Suppressor macrophage treated with lipopolysaccharide for 4 hours (primary cell): ENCODE measurements at regions not wholly inside any gene's neighbourhood (a gene's known extent, or its start where the extent isn't known, plus 50 kb on each side); places are given as distances from the start of the nearest gene placed in this dataset.
A peak's percentile ranks its signal among the peaks of the same experiment; 100 is the strongest.
"Not testable (repeated sequence)": the region's sequence is repeated elsewhere in the genome, so short reads cannot be mapped to it uniquely, and the experiment has no call there.

Source experiments
- DNase-seq: peaks from one replicate; pipeline ENCODE4 v3.0.0-alpha.2; 2020

GRCh38 chr3:66812741-66813140, 185.4 kb upstream of the KBTBD8 start:
- no peak for DNase-seq

DNA sequence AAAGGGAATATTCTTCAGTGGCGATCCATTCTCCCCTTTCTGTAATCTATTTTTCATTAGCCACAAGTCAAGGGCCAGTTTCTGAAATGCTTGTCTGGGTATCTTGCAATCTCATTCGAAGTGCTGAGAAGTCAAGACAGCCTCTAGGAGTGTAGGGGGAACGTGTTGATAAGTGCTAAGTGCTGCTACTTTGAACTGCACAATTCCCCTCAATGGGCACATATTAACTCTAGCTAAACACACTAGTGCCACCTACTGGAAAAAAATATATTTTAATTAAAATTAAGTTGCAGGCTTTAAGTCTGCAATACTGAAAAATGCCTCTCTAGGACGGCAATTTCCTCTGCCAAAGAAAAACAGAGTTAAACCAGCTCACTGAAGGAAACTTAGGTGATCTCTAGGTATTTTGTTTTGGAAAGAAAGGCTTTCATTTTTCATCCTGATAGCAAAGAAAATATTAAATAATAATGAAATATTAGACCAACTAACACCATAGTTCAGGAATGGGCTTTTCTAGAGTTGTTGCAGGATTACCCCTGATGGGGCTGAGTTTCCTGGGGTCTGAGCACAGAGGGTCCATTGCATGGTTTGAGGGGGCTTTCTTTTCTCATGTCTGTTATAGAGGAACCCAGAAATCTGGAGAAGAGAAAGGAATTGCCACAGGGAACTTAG, 181.9 kb upstream of the KBTBD8 start:
- DNase-seq = peak; percentile 74

DNA sequence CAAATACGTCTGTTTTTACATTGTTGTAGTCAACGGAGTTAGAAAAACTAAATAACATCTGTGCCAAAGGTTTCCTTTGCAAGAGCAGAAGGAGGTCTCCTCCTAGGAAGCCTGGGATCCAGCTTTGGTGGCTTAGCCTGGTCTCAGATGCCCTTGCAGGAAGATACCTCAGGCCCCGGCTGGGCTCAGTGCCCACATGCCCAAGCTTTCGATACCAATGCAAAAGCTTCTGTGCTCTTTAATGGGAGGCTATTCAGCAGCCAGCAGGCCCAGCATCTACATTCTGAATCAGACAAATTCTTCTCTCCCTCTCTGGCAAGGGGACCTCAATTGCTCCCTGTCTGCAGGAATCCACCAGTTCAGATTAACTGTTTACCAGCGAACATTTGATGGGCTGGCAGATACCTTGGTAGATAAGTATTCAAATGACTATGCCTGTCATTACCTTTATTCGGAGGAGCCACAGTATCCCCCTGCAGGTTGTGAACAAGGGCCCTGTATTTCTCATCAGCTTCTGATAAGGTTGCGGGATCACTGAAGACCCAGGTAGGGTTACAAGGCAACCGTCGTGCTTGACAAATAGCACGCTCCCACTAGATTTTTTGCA, 180.1 kb upstream of the KBTBD8 start:
- DNase-seq = no peak

- DNase-seq = no peak
Measured at GRCh38 chr3:66819993-66820501, 178.1 kb upstream of the KBTBD8 start.

DNA sequence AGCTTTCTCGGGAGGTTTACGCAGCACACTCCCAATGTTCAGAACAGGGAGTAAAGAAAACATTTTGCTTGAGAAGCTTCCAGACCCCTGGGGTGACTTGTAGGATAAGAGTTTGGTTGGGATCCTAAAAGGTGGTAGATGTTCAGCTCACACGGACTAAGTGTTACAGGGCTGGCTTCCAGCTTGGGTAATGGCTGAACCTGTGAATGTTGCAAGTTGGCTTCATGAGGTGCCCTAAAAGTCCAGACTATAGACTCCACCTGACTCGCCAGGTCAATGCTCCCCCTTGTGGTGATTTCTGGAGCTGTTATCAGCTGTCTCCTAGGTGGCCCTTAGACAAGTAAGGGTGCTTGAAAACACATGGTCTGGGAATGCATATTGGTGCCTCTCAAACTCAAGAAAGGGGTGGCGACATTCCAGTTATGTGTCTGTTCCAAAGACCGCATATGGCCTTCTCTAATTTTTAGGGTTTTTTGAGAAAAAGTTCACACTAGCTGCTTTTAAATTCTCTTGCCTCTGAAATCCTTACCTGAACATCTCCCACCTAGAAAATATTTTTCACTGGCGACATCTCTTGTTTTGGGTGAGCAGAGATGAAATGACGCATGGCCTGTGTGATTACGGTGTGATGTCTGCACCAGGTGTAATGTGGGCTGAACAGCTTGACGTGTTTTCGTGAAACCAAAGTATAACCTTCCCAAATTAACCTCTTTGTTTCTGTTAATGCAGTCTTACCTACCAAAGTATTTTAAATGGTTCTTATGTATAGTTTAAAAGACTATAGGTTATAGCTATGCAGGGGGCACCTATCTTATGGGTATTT, 175.7 kb upstream of the KBTBD8 start:
- peak; percentile 34 for DNase-seq

DNA sequence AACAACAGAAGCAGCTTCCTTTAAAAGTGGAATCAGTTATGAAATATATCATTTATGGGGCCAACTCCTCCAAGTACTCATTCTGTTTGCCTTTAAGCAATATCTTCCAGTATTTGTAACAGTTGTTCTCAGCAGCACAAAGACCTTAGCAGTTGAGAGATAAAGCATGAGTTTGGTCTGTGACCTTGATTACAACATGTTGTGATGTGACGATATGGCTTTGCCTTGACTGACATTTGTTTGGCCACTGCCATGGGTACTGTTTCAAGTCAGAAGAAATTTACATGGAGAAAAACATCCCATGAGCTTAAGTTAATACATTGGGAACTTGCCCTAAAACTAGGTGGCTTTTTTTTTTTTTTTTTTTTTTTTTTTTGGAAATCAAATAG, 175.1 kb upstream of the KBTBD8 start:
- no peak for DNase-seq

DNA sequence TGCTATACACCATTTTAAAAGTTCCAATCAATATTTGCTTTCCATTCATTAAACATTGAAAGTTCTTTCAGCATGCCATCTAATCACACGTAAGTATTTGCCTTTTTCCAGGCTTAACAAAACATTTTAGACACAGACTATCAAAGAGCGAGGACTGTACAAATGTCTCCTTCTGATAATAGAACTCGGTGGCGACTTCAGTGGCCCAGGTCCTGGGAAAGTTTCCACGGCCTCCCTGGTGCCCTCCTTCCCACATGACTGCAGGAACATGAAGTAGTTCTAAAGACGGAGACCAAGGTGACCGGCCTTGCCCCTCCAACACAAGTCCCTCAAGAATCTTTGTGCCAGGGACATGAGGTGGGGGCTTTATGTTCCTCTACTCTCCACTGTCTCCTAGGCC, 174.6 kb upstream of the KBTBD8 start:
- no peak for DNase-seq

GRCh38 chr3:66825375-66825774, 172.7 kb upstream of the KBTBD8 start:
- no peak for DNase-seq

DNA sequence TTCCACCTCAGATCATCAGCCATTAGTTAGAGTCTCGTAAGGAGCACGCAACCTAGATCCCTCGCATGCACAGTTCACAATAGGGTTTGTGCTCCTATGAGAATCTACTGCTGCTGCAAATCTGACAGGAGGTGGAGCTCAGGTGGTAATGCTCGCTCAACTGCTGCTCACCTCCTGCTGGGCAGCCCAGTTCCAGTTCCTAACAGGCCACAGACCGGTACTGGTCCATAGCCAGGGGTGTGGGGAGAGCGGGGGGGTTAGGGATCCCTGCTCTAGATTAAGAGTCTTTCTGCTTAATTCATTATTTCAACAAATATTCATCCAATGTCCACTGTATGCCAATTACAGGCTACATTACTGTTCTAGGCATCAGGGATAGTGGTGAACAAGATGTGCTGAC, 170.4 kb upstream of the KBTBD8 start:
- no peak for DNase-seq

DNA sequence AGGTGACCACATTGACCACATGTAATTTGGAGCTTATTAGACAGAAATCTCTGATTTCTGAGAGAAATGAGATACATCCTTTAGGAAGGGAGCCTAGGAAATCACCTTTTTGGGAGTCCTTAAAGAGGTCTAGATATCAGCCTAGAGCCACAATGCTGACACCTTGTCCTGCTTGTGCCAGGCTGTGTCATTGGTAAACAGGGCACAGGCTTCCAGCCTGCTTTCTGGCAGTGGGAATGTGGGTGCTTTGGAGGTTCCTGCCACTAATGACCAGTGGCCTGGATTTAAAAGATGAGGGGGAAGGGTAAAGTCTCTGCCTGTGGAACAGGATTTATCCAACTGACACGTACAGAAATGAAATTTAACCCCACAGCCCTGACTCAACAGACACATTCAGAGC, 169.8 kb upstream of the KBTBD8 start:
- no peak for DNase-seq

DNA sequence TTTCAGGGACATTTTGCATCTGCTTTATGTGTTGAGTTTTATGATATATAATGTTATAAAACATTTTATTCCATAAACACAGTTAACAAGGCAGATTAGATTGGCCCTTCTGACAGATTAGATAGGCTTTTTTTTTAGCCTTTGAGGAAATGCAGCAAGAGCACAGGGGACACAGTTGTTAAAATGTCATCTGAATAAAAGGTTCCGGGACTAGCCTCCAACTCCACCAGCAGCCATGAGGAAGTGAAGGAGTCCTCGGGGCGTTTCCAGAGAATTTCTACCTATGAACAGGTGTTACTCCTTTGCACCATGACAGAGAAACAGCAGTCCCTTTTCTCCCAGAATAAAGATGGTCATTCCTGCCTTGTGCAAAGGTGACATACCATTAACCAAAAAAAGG, 167.8 kb upstream of the KBTBD8 start:
- DNase-seq = no peak

DNA sequence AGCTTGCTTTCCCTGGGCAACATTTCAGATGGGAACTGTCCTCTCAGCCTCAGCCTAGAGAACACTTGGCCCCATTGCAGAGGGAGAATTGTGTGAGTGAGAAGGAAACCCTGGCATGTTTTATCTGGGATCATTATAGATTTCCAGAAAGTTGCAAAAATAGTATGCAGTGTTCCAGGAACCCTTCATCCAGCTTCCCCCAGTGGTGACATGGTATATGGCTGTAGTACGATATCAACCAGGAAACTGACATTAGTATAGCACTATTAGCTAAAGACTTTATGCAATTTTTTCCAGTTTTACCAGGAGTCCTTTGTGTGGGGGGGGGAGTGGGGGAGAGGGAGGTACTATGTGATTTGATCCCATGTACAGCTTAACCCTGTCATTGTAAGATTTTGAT, 166.2 kb upstream of the KBTBD8 start:
- DNase-seq = no peak

DNA sequence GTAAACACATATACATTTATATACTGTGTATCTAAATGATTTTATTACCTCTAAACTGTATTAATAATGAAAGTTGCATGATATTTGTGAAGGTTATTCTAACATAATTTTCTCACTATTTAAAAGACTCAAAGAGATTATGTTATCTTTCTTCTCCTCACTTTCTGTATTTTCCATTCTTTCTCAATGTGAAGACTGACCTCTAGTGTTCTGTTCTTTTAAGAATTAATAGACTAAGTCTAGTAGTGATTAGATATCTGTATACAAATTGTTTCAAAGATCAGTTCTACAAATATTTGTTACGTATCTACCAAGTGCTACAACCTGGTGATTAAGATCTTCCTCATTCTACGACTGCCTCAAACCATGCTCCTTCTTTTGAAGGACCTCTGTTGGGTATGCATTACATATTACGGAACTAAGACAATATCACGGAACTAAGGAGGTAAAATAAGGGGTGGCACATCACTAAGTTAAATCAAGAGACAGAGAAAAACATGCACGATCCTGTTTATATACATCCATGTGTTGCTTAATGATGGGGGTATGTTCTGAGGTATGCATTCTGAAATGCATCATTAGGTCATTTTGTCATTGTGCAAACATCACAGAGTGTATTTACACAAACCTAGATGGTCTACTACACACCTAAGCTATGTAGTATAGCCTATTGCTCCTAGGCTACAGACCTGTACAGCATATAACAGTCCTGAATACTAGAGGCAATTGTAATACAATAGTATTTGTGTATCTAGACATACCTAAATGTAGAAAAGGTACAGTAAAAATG, 161.5 kb upstream of the KBTBD8 start:
- no peak for DNase-seq

DNA sequence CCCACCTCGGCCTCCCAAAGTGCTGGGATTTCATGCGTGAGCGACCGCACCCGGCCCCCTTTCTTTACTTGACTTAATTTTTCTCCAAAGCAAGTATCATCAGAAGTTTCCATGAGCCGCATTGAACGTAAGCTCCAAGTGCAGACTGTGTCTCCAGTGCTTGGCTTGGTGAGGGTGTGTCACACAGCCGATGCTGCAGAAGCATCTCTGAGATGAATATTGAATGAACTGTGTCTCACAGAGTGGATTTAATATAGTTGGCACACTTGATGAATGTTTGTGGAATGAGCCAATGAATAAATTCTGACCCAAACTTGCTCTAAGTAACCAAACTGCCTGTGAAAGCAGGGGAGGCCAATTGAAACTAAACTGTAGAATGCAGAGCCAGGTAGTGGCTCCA, 159.4 kb upstream of the KBTBD8 start:
- no peak for DNase-seq

GRCh38 chr3:66839508-66839907, 158.6 kb upstream of the KBTBD8 start:
- DNase-seq = no peak

- not testable (repeated sequence) for DNase-seq
Measured at GRCh38 chr3:66842761-66843464, 155.2 kb upstream of the KBTBD8 start.

GRCh38 chr3:66851894-66852613, 146.1 kb upstream of the KBTBD8 start:
- no peak for DNase-seq

- DNase-seq = no peak
Measured at GRCh38 chr3:66854601-66855151, 143.4 kb upstream of the KBTBD8 start.

DNA sequence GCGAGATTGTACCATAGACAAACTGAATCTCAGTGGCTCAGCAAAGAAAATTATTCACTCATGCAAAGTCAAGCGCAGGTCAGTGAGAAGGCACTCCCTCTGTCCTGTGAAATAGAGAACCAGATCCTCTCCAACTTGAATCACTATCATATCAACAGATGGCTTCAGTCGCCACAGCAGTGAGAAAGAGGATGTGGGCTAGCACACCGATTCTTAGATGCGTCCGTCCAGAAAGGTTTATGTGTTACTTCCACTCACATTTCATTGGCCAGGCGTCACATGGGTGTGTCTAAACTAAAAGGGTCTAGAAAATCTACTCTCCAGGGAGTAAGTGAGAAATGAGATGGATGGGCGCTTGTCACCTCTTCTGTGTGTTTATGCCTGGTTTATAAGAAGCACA, 141.6 kb upstream of the KBTBD8 start:
- DNase-seq = no peak

- DNase-seq = no peak
Measured at GRCh38 chr3:66858656-66859381, 139.3 kb upstream of the KBTBD8 start.

- DNase-seq = no peak
Measured at GRCh38 chr3:66860771-66861170, 137.3 kb upstream of the KBTBD8 start.
